ENCODE measurements at regions not wholly inside any gene's neighbourhood (a gene's known extent, or its start where the extent isn't known, plus 50 kb on each side); places are given as distances from the start of the nearest gene placed in this dataset.

DNA sequence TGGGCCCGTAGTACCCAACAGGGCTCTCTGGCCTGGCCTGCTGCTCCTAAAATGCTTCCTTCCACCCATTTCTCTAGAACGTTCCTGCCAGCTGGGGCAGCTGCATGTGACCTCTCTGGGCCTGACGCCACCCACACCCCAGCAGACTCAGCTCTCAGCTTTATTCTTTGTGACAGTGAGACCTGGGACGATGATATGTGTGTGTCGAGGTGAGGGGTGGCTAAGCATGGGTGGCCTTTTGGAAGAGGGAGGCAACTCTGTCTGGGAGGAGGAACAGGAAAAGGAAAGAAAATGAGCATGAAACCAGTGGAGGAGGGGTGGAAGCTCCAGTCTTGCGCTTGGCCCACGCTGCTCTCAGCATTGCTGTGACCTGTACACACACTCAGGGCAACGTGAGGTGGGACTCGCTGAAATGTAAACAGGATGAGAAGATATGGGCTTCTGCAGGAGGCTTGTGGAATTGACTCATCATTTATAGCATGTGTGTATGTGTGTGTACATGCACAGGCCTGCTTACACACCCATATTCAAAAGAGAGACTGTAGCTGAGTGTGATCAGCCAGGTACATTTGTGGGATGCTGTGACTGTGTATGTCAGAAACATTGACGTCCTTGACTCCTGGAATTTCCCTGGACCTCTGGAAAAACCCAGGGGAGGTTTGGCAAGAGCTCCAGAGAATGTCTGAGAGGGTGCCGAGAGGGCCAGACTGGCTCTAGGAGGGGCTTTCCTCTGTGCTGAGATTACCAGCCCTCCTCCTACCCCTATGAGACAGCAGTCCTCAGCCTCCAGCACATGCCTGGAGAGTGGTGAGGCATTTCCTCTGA is 137.9 kb downstream of the PJA1 start:
- DNase-seq (ENCODE audit: low spot score) = peak; percentile 16

DNA sequence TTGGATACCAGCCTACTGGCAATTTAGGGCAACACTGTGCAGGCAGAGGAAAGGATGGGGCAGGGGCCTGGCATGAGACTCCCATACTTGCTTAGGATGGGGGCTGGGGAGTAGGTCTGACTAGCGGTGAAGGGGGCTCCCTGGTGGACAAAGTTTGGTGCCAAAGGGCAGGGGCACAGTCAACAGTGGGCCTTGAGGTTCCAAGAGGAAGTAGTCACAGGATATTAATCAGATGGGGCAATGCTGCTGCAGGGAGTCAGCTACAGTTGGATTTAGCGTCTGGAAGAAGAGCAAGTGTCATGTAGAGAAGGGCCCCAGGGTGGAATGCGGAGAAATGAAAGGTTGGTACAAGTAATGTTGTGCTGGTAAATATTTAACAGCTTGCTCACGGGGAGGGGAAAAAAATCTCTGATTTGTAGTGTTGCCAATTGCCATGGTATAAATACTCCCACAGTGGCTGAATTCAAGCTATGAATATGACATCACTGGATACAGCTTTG is 139.4 kb downstream of the PJA1 start:
- peak; percentile 2 for DNase-seq (ENCODE audit: low spot score)

DNA sequence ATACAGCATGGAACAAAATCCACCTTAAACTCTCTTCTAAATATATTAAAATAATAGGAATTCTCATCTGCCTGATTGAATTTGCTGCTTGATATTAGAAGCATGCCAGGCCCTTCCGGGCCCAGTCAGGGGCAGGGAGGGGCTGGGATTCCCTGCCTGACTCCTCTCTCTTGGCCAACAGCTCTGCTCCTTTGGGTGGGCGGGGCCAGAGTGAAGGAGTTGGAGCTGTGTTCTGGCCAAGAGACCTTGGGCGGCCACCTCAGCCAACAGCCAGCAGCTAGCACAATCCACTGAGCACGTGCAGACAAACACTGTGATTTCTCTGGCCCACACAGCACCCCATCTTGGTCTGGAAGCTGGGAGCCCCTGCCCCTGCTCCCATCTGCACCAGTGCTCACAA is 140.3 kb downstream of the PJA1 start:
- DNase-seq (ENCODE audit: low spot score) = peak; percentile 48

DNA sequence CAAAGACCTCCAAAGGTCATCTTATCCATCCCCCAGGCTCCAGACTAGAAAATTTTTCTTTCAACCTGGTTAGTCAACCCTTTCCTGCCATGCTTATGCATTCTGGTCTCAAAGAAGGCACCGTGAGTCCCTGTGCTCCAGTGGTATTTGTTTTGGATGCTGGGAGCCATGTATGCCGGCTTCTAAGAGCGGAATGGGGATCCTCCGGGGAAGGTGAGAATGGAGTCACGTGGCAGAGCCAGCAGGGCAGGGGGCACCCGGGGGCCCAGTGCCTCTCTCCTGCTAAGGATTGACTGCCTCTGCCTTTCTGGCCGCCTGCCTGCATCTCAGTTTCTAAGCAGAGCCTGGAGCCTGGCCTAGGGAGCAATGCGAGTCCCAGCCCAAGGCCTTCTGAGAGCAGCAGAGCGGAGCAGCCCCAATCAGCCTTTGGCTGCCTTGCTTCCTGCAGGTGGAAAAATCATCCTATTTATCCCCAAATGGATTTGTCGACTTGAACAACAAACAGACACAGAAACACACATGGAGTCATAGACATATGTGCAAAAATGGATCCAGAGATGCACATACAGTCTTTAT is 141.0 kb downstream of the PJA1 start:
- peak; percentile 1 for DNase-seq (ENCODE audit: low spot score)

DNA sequence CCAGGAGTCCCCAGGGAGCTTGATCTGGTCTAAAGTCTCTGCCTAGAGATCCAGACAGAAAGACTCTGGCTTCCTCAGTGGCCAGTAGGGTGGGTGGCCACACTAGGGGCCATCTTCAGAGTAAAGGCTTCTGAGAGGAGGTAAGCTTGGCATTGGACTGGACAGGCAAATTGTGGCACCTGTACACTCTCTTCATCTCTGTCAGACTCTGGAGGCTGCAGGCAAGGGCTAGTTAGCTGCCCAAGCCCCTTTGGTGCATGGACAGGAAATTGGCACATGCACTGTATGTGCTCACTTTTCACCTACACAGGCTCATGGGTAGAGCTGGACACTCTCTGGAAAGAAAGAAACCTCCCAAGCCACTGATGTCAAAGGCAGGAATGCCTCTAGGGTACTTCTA is 142.8 kb downstream of the PJA1 start:
- DNase-seq (ENCODE audit: low spot score) = no peak

DNA sequence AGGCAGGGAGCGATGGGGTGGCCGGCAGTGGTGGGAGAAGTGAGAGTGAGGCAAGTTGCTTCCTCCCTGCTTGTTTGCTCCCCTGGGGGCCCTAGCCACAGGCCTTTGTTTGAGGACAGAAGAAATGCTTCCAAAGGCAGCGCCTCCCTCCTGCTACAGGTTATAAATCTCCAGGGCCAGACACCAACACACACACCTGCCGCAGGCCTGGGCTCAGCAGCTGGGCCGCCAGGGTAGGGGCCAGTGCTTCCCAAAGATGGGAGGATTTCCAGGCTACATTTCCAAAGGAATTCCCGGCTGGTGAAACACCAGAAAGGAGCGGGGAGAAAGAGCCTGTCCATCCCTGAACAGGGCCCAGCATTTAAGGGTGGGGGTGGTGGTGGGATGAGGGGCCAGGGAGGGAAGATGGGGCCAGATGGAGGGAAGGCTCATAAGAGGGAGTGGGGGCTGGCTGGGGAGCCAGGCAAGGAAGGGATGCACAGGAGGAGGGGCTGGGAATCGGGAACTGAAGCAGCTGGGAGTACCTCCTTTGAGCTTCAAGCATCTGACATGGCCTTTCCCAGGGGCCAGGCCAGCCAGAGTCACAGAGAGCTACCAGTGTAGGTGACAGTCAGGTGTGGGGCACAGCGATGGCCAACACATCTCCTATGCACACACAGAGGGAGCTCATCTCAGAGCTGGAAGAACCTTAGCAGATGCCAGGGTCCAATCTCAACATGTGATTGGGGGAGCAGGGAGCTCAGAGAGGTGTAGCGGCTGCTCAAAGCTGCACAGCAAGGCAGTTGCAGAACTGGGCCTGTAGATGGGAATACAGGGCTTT is 143.9 kb downstream of the PJA1 start:
- no peak for DNase-seq (ENCODE audit: low spot score)

DNA sequence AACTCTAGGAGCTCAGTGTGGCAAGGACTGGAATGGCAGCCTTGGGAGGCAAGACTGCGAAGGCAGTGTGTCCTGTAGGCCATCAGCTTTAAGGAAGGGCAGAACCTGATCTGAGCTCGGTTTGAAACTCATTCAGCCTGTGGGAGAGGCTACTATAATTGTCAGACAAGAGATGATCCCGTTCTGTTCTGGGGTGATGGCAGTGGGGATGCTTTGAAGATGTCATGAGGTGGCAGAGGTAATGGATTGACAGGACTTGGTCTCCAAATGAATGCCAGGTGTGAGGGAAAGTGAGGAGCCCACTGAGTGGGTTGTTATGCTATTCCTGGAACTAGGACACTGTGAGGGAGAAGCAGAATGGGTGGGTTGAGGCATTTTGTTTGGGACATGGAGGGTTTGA is 144.9 kb downstream of the PJA1 start:
- DNase-seq (ENCODE audit: low spot score) = no peak

DNA sequence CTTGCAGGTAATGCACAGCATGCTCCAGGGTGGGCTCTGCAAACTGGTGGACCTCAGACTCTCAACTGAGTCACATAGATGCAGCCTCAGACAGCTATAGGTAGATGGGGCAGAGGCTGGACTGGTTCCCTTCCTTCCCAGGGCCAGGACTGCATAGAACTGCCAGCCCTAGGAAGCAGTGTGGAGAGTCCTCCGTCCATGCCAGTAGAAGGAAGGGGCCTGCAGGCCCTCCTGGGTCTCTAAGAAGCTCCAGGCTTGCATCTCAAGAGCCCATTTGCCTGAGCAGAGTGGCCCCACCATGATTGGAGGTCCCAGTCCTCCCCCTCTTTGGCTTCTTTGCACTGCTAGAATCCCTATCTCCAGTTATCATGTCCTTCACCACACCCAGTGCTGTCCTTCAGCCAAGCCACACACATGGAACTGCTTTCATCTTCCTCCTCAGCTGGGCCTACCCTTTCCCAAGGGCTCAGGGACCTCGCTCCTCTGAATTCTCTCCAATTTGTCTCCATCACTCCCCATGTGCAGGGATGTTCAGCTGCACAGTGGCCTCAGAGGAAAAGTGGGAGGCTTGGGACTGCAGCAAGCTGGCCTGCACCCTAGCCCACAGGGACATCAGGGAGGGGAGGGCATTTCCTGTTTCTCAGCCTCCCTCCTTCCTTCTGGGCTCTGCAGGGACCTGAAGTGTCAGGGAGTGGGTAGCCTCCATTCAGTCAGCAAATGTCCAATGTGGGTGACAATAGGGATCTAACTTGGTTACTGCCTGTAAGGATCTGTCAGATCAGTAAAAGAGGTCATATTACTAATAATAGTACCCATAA is 146.0 kb downstream of the PJA1 start:
- peak; percentile 2 for DNase-seq (ENCODE audit: low spot score)

DNA sequence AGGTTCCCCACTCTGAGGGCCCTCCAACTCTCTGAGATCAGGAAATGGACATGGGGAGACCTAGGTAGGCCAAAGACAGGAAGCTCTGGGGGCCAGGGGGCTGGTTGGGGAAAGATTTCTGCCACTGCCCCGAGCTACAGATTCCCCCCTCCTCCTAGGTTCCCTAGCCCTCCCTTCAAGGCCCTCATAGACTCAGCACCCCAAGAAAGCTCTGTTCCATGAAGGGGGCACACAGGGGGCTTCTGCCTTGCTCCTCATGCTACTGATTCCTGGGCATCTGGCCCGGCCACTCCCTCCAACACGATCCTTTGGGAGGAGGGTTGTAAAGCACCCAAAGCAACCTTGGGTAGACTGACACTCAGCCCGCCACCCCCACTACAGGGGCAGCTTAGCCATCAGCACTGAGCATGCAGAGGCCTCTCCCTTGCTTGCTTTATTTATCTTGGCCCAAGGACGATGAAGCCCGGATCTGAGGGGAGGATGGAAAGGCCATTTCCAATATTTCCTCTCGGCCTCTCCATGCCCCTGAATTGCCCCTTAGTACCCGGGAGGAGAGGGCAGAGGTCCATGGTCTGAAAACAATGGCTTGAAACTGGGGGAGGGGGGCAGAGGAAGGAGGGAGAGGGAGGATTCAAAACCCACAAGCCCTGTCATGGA is 146.7 kb downstream of the PJA1 start:
- DNase-seq (ENCODE audit: low spot score) = peak; percentile 1

DNA sequence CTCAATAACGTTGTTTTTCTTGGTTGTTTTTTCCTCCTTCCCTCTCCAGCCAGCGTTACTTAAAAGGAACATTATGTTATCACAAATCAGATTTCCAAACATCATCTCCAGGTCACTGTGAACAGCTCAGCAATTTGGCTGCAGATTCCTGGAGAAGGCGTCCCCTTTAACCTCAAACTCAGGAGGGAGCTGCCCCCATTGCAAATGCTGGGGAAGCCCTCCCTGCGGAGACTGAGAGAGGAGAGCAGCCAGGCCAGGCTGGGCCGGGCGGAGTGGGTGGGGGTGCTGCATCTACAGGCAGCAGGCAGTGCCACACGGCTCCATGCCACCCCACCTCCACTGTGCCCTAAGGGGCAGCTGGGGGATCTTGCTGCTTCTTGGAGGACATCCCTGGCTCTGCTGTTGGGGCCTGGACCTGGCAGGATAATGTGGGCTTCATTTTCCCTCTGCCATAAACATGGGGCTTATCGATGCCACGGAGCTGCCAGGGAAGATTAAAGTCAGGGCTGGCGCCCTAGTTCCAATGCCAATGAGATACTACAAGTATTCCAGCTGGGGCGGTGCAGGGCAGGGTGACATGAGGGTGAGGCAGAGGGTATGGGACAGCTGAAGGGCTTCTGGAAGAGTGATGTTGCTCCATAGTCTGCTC is 148.8 kb downstream of the PJA1 start:
- no peak for DNase-seq (ENCODE audit: low spot score)

DNA sequence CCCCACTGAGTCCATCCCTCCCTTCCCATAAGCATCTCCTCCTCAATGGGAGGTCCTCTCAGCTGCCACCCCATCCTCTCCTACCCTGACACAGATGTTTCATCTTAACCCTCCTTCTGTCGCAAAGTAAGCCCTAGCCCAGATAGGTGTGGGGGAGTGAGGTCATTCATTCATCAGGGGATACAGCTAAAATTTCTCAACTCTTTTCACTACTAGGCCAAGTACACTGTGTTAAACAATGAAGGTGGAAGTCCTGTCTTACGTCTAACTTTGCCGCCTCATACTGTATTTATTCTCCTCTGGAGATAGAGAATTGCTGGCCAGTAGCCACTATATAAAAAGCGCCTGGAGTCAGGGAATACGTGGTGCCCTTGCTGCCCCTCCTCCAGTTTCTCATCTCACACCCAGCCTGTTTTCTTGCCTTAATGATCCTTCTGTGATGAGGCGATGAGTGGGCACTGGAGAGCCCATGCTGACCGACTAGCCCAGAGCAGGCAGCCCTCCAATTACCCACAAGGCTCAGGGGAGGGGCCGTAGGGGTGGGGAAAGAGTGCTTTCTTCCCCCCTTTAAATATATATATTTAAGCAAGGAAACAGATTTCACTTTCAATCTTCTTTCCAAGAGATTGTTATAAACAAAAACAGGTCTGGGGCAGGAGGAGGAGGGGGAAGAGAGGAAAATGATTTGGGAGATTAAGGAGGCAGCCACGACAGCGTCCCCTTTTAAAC is 149.5 kb downstream of the PJA1 start:
- DNase-seq (ENCODE audit: low spot score) = no peak

DNA sequence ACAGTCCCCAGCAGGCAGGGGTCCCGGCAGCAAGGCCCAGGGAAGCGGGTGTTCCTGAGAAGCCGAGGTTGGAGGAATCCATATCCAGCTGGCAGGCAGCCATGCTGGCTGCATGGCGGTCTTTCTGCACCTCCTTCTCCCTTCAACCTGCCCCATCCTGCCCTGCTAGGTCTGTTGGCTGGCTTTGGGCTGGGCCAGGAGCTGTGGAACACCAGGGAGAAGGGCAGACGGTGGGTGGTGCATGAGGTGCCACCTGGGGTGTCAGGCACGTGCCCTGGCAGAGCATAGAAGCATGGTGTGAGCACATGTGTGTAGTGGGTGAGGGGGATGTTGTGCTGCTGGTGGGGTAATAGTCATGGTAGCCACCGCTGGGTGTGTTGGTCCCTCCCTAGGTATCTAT is 150.1 kb downstream of the PJA1 start:
- no peak for DNase-seq (ENCODE audit: low spot score)

DNA sequence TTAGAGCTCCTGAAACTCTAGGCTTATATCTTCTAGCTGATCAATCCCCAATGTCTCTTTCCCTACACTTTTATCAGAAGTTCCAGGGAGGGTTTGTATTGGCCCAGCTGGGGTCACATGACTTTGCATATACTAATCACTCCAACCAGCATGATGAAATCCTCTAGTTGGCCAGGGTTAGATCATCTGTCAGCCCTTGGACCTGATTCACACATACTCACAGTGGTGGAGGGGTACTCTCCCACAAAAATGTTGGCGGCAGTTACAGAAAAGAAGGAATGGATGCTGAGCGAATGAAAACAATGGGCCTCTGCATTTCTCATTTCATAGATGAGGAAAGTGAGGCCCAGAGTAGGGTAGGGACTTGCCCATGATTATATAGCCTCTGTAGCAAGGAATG is 151.1 kb downstream of the PJA1 start:
- no peak for DNase-seq (ENCODE audit: low spot score)

DNA sequence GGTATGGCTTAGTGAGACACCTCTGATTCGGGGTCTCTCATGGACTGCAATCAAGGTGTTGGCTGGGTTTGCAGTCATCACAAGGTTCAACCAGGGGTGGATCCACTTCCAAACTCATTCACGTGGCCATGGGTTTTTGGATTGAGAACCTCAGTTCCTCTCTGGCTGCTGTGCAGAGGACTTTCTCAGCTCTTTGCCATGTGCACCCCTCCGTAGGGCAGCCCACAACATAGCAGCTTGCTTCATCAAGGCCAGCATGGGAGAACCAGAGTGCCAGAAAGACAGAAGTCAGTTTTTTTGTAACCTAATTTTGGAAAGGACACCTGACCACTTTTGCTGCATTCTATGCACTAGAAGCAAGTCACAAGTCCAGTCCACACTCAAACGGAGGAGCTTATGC is 154.9 kb downstream of the PJA1 start:
- DNase-seq (ENCODE audit: low spot score) = no peak

DNA sequence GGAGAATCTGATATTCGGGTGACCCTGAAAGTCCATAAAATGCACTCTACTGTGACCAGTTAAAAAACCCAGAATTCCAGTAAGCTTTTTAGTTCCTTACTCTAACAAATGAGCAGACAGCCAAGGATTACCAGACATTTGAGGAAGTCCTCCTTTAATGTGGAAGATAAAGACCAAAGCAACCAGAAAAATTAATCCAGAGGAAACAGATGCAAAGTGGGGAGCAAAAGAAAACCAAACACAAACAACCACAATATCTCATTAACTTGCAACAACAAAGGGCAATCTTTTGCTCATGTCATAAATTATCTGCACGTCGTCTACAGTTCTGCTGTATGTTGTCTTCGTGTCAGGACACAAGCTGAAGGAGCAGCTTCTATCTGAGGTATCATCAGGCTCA is 164.4 kb downstream of the PJA1 start:
- DNase-seq (ENCODE audit: low spot score) = no peak

DNA sequence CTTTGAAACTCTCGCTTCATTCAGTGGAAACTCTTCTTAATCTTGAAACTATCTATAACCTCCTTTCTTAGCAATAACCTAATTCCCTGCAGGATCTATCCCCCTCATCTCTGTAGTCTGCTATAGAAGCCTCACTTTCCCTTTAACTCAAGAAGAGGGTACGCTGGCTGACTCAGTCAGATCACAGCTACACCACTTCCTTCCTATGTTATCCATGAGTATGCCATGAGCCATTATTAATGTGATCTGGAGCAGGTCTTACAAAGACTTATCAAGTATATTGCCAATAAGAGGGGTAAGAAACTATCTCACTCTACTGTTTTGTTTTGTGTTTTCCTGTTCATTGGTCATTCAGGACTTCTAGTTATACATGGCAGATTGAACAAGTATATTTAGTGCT is 165.3 kb downstream of the PJA1 start:
- no peak for DNase-seq (ENCODE audit: low spot score)

DNA sequence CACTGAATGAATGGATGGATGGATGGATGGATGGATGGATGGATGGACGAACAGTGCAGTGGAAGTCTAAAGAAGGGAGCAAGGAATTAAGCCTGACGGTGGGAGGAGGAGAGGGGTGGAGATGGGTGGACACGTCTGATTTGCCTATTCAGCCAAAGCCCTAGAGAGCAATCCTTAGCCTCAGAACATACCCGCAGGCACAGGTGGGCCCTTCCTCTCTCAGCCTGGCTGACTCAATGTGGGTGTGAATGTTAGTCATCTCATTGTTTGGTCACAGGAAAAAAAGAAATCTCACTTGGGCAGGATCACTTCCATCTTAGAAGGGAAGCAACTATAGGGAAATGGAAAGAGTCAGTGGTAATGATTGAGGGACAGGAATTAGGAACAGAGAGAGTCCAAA is 165.9 kb downstream of the PJA1 start:
- DNase-seq (ENCODE audit: low spot score) = no peak

DNA sequence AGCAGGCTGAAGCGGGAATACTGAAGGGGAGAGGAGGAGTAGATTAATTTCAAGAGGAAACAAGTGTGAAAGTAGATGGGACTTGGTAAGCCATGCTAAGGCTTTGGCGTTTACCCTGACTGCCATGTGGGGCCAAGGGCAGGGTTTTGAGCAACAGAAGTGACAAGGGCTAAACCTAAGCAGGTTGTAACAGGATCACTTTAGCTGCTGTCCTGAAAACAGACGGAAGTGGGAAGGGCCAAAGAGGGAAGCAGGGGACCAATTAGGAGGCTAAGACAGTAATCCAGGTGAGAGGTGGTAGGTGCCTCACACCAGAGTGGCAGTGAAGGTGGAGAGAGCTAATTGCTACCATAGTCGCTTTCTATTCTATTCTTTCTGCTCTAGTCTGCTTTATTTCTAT is 166.5 kb downstream of the PJA1 start:
- DNase-seq (ENCODE audit: low spot score) = no peak

DNA sequence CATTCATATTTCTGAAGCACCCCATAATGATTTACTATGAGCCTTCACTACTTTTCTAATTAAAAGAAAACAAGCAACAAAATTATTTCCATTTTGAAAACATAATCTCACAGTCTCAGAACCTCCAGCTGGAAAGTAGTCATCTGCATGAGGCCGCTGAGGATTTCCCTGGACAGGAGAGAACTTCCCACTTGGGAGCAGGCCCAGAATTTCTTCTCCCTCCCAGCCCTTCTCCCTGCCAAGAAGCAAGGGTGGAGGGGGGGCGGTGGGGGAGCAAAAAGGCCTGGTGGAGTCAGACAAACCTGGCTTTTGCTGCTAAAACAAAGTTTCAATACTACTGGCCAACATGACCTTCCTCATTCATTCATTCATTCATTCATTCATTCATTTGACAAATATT is 167.3 kb downstream of the PJA1 start:
- DNase-seq (ENCODE audit: low spot score) = no peak

DNA sequence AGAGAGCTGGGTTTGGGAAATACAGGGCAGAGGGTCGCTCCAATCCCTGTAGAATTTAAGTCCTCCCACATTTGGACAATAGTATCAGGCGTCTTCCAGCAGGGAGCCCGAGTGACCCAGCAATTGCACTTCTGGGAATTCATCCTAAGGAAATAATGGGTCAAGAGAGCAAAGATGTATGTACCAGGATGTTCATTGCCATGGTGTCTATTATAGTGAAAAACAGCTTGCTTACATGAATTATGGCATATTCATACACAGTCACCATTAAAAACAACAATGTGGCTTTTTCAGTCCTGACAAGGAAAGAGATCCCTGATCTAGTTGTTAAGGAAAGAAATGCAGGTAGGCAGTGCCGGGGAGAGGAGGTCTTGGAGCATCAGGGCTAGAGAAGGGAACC is 167.7 kb downstream of the PJA1 start:
- DNase-seq (ENCODE audit: low spot score) = no peak
